ENCODE measurements at regions not wholly inside any gene's neighbourhood (a gene's known extent, or its start where the extent isn't known, plus 50 kb on each side); places are given as distances from the start of the nearest gene placed in this dataset.
"Not testable (repeated sequence)": the region's sequence is repeated elsewhere in the genome, so short reads cannot be mapped to it uniquely, and the experiment has no call there.

DNA sequence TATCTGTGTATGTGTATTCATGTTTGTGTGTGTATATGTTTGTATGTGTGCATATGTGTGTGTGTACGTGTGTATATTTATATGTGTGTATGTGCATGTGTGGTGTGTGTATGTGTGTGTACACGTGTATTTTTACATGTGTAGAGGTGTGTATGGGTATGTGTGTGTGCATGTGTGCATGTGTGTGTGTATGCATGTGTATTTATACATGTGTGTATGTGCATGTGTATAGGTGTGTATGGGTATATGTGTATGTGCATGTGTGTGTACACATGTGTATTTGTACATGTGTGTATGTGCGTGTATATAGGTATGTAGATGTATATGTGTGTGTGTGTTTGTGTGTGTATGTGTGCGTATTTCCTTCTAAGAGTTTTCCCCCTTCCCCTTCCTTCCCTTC lies 207.7 kb upstream of the ATP6AP2 start:
- no peak for DNase-seq (ENCODE audit: low spot score)

- DNase-seq (ENCODE audit: low spot score), result no peak
These were observed 209.4 kb upstream of the ATP6AP2 start for GRCh38 chrX:40371376-40371775.

- no peak for DNase-seq (ENCODE audit: low spot score)
These were observed 212.1 kb upstream of the ATP6AP2 start for GRCh38 chrX:40368611-40369061.

GRCh38 chrX:40366661-40367060 lies 214.1 kb upstream of the ATP6AP2 start:
- no peak for DNase-seq (ENCODE audit: low spot score)

DNA sequence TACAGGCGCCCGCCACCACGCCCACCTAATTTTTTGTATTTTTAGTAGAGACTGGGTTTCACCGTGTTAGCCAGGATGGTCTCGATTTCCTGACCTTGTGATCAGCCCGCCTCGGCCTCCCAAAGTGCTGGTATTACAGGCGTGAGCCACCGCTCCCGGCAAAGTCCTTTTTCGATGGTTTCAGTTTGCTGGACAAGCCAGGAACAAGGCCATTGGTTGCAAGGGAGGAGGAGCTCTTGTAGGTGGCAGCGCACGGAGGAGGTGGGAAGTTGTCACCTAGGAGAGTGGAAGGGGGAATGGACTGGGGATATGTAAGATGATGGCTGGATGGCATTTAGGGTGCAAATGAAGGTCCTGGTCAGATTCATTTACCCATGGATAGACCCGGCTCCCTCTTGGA lies 218.5 kb upstream of the ATP6AP2 start:
- not testable (repeated sequence) for DNase-seq (ENCODE audit: low spot score)

DNA sequence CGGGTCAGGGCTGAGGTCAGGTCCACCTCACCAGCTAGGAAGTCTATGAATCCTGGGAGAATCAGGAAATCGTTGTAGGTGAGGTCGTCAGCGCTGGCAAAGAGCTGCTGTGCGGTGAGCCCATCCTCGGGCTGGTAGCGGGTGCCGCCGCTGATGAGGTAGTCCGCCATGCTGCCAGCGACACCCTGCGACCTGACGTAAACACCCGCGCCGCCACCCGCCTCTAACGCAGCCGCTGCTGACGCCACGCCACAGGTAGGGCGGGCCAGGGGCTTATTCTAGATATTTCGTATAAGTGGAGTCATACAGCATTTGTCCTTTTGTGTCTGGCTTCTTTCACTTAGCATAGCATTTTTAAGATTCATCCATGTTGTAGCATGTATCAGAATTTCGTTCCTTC lies 220.2 kb upstream of the ATP6AP2 start:
- DNase-seq (ENCODE audit: low spot score), result no peak

DNA sequence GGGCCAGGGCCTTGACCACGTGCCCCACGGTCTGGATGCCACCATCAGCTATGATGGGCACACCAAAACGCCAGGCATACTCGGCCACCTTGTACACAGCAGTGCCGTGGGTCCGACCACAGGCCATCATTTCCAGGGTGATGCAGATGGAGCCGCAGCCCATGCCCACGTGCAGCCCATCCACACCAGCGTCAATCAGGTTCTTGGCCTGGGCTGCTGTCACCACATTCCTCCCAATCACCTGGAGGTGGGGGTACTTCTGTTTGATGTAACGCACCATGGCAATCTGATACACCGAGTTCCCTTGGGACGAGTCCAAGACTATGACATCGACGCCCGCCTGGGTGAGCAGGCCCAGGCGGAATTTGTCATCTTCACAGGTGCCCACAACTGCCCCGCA lies 221.2 kb upstream of the ATP6AP2 start:
- DNase-seq (ENCODE audit: low spot score), result no peak

DNA sequence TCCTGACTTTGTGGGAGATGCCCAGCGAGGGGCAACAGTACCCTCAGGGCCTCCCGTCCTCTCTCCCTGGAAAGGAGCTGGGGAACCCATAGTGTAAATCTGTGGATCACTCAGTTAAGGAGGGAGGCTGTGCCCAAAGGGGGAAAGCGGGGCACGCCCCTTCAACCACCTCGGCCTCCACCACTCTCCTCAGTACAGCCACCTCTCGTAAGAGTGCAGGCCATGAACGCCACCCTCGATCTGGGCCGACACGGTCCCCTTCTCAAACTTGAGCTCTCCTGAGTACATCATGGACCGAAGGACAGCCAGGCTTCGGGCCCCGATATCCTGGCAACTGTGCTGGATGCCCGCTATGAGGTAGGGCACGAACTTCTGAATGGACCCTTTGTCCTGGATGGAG lies 221.8 kb upstream of the ATP6AP2 start:
- DNase-seq (ENCODE audit: low spot score), result no peak

GRCh38 chrX:40349251-40349650 lies 231.5 kb upstream of the ATP6AP2 start:
- no peak for DNase-seq (ENCODE audit: low spot score)

- DNase-seq (ENCODE audit: low spot score), result no peak
These were observed 234.4 kb upstream of the ATP6AP2 start for GRCh38 chrX:40346379-40346778.

DNA sequence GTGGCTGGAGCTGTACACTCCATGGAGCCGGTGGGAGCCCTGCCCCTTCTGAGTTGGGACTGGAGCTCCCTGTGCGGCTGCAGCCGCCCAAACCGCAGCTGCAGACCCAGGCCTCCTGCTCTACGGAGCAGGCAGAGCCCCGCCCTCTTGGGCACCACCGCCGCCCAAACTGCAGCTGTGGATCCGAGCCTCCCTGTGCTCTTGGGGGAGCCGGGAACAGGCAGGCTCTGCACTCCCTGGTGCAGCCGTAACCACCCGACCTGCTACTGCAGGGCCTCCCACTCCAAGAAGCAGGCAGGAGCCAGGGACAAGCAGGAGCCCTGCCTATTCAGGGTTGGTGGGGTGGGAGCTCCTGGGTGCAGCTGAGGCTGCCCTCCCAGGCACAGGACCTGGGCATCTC lies 237.5 kb upstream of the ATP6AP2 start:
- DNase-seq (ENCODE audit: low spot score), result no peak

GRCh38 chrX:40340116-40340515 lies 240.7 kb upstream of the ATP6AP2 start:
- DNase-seq (ENCODE audit: low spot score), result no peak

GRCh38 chrX:40333344-40333743 lies 235.6 kb upstream of the BCOR start:
- DNase-seq (ENCODE audit: low spot score), result no peak

GRCh38 chrX:40331762-40332161 lies 234.0 kb upstream of the BCOR start:
- no peak for DNase-seq (ENCODE audit: low spot score)

GRCh38 chrX:40331353-40331752 lies 233.6 kb upstream of the BCOR start:
- DNase-seq (ENCODE audit: low spot score), result no peak

- no peak for DNase-seq (ENCODE audit: low spot score)
These were observed 231.9 kb upstream of the BCOR start for GRCh38 chrX:40329616-40330015.

GRCh38 chrX:40327085-40327484 lies 229.3 kb upstream of the BCOR start:
- no peak for DNase-seq (ENCODE audit: low spot score)

DNA sequence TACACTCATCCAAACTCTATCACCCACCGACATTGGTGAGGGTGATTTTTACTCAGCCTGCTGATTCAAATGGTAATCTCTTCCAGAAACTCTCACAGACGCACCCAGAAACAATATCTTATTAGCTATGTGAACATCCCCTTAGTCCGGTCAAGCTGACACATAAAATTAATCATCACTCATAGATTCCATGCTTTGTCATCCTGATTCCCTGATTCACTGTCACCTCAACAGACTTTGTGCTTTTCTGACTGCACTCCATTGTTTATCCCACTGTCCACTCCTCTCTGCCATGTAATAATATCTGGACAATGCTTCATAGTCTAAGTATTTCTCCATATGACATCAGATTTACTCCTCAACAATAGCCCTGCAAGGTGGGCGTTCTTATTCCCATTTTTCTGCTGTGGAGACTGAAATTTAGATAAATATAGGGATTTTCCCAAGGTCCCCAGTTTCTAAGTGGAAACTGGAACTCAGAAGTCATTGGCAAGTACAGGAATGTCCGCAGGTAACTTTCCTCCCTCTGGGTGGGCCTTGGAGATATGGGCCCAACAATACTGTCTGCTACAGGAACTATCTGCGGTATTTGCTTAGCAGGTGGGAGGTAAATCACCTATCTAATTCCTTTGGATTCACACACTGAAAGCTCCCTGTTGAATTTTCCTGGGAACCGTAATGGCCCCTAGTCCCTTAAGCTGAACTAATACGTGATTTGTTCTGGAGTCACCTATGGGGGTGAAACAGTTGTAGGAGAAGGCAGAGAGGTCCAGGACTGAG lies 228.6 kb upstream of the BCOR start:
- DNase-seq (ENCODE audit: low spot score), result no peak

- no peak for DNase-seq (ENCODE audit: low spot score)
These were observed 227.4 kb upstream of the BCOR start for GRCh38 chrX:40325161-40325560.

DNA sequence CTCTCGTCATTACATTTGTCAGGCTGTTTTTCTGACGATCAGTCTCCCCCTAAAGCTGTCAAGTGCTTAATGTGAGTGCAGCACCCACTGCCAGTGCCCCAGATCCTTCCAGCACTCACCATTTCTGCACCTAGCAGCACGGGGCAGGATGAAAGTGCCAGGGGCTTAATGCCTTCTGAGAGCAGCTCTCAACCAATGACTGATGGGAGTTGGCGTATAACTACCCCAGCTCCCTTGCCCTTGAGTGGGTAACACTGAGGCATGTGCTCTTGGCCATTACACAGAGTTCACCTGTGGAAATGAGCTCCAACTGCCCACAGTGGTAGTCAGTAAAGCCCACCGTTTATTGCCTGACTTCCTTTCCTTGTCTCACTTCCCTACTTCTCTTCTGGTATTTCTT lies 226.2 kb upstream of the BCOR start:
- no peak for DNase-seq (ENCODE audit: low spot score)

GRCh38 chrX:40320819-40321218 lies 223.1 kb upstream of the BCOR start:
- no peak for DNase-seq (ENCODE audit: low spot score)

DNA sequence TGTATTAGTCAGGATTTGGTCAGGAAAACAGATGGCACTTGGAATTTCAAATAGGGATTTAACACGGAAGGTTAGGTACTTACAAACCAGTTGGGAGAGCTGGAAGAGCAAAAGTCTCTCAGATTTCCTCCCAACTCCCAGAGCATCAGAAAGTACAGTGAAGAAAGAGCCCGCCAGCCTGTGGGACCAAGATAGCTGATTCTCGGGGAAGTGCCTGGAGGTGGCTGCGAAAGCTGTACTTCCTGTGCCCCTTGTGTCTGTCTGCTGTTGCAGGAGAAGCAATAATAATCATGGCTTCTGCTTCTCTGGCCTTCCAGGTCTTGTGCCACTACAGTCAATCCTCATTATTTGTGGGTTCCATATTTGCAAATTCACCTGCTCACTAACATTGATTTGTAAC lies 221.0 kb upstream of the BCOR start:
- no peak for DNase-seq (ENCODE audit: low spot score)

DNA sequence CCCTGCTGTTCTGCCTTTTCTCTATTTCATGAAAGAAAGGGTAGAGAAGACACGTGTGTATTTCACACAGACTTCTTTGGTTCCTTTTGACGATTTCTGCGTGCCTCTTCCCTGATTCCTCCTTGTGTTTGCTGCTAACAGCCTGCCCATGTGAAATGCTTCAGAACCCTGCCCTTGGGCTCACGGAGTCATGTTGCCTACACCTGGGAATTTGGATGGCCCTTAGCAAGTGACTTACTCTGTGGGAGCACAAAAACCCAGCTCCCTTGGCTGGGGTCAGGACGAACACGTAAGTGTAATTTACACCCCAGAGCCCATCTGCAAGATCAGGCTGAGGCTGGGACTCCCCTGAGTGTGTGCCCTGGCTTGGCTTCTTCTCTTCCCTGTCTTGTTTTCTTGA lies 220.3 kb upstream of the BCOR start:
- no peak for DNase-seq (ENCODE audit: low spot score)

DNA sequence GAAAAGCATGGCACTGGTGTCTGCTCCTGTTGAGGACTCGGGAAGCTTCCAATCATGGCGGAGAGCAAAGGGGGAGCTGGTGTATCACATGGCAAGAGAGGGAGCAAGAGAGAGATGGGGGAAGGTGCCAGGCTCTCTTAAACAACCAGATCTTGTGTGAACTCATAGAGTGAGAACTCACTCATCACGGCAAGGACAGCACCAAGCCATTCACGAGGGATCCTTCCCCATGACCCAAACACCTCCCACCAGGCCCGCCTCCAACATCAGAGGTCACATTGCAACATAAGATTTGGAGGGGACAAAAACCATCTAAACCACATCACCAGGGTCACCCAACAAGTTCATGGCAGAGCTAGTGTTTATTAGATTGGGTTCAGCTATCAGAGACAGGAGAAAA lies 218.7 kb upstream of the BCOR start:
- no peak for DNase-seq (ENCODE audit: low spot score)

Data from CD4-positive, alpha-beta T cell treated with Interleukin-6 at 100 ng/mL for 8 hours (primary cell).